Kidney capillary endothelial cell (primary cell): ENCODE measurements at regions not wholly inside any gene's neighbourhood (a gene's known extent, or its start where the extent isn't known, plus 50 kb on each side); places are given as distances from the start of the nearest gene placed in this dataset.

Source experiments
- DNase-seq: peaks from one replicate; pipeline ENCODE4 v3.0.0-alpha.2; 2018; ENCODE audit warnings: low spot score

DNA sequence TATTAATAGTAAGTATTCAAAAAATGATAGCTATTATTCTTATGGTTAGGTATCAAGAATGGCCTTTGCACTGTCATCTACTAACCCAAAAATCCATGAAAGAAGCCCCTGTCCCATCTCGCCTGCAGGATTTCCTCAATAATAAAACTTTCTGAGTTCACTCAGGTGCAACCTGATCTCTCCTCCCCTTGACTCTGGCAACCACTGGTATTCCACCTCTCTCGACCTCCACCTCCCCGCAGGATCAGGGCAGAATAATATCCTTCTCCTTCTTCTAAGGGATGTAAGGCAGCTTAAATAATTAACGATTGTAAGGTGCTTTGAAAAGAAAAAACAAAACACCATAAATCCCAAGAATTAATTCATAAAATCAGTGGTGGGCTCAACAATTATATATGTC is 359.3 kb downstream of the PLPP3 start:
- DNase-seq = no peak

DNA sequence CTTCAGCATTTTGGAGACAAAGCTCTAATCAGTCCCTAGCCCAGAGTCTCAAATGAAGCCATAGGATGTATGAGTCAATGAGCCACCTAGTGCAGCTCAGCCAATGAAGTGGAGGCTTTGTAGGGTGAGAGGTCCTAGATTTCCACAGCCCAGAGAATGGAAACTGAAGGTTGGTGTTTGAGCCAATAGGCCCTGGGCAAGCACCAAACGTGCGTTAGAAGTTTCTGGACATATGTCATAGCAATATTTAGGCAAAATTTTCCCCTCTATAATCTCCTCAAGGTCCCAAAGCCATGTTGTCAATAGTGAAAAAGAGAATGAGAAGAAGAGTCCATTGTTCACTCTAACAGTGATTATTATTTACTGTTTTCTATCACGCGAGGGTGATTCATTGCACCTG is 361.3 kb downstream of the PLPP3 start:
- DNase-seq = no peak

DNA sequence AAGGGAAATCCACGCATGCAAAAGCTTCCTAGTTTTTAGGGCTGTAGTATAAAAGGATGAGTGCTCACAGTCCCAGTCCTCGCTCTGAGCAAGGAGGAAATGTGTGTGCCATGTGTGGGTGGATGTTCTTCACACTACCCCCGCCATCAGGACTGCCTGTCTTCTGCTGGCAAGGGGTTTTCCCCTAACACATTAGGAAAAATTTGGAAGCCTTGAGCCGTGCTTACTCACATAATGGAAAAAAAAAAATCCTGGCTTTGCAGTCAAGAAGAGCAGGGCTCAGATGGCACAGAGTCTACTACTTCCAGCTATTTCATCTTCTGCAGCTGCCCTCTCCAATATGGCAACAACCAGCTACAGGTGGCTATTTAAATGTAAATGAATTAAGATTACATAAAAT is 363.1 kb downstream of the PLPP3 start:
- DNase-seq = no peak

DNA sequence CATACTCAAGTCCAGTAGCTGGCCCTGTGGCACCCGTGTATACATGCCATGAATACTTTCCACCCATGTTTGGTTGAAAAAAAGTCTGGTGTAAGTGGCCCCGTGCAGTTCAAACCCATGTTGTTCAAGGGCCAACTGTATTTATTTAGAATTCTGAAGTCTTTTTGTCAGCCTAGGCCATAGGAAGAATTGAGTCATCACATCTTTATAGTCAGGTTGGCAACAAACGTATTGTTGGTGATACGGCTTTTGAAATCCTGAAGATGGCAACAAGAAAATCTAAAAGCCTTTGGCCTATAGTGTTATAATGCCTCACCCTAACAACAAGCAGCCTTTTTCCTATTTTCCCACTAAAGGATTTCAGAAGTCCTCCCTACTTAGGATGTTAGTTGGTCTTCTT is 363.6 kb downstream of the PLPP3 start:
- DNase-seq = no peak

DNA sequence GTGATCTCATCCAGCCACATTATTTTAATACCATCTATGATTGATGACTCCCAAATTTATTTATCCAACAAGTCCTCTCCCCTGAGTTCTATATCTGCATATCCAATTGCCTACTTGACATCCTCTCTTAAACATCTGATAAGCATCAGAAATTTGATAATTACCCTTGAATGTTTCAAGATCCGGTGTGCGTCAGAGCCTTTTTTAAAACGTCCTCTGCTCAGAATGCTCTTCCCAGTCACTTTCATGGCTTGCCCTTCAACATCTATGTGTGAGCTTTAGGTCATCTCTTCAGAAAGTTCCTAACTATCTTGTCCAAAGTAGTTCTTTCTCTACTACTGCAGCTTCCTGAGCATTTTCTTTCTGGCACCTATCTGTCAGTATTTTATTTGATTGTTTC is 364.3 kb downstream of the PLPP3 start:
- DNase-seq = no peak

DNA sequence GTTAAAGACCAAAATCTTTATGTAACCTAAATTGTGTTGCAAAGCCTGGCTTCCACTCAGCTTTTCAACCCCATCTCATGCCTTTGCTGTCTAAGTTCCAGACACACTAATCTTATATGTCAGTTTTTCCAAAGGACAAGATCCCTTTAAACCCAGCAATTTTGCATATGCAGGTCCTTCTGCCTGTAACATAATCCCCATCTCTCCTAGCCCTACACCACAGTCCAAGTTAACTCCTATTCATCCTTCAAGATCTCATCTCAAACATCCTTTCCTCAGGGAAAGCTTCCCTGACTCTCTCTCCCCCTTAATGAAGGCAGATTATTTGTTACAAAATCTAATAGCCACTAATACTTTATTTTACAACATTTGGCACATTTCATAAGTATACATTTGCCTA is 366.3 kb downstream of the PLPP3 start:
- DNase-seq = no peak

DNA sequence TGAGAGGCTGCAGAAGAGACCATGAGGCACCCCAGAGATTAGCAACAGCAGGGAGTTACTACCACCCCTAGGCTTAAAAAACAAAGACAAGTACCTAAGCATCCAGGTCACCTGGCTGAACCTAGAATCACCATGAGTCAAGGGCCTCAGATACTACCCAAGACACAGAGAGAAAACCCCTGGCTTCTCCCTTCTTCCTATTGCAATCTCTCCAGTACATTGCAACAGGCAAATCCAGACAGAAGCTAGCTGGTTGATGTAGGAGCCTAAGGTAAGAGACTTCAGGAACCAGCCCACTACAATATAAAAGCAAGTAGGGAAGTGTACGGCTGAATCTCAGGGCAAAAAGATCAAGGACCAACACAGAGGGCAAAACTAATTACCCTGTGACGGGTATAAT is 367.2 kb downstream of the PLPP3 start:
- no peak for DNase-seq

DNA sequence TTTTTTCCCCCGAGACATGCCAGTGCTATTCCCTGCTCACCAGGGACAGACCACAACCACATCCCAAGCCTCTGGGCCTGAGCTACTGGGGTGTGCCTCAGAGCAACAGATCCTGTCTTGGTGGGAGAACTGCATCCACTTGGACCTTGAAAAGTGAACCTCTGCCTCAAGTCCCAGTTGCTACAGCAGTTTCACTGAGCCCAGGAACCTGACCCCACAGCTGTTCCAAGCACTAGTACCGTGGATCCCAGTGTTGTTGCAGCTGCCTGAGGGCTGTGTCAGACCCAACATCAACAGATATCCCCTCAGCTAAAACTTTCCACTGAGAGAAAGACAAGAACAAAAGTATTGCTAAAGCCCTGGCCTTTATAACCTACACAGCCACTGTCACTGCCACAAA is 373.0 kb downstream of the PLPP3 start:
- no peak for DNase-seq

DNA sequence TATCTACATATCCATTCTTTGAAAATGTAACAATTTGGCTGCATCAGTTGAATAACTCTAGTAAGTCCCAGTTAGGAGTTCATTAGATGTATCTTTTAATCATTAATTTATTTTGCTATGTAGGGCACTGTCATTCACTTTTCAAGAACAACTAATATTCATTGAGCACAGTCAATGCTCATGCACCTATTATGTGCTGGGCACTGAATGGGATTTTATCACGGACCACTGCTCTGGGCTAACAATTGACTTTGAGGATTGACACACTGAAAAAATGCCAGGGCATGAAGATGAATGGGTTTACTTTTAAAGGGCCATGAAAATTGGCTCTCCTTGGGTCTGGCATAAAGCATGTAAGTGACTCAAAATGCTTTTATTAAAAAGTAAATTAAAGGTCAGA is 375.2 kb downstream of the PLPP3 start:
- DNase-seq = no peak

DNA sequence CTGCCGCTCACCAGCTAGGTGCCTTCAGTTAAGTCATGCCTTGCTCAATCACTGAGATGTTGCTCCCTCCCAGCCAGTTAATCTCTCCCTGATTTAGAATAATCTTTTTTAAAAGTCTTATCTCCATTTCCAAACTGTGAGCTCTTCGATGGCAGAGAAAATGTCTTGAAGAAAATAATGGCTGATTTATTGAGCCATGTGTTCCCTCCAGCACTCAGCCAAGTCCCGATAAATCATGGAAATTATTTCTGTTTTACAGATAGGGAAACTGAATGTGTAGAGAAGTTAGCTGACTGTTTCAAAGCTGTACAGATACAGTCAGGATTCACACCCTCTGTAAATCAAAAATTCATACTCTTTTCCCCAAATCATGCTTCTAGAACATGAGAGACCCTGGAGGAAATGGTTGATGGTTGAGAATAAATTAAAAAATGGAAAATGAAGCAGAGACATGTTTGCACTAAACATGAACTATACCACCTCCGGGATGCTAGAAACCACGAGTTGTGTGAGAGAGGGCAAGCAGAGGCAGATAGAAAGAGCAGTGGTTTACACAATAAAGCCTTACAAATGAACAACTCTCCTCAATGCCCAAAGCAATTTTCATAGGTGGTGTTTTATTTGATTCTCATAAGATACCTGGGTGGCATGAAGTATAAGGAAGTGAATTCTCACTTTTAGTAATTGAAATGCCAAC is 376.4 kb downstream of the PLPP3 start:
- DNase-seq = no peak

DNA sequence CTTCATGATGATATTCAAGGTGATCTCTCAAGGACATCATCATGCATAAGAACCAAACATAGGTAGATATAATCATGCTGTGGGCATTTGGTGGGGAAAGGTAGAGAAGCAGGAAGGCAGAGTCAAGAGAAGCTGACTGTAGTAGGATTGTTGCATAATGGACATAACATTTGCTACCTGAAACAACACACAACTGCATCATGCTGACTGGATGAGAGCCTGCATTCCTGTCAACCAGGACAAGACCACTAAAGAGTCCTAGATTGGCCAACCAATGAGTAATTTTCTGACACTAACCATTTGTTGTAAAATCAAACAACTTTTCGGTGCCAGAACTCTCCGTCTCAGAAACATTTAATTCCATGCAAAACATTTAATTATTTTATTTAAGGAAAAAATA is 377.2 kb downstream of the PLPP3 start:
- no peak for DNase-seq

DNA sequence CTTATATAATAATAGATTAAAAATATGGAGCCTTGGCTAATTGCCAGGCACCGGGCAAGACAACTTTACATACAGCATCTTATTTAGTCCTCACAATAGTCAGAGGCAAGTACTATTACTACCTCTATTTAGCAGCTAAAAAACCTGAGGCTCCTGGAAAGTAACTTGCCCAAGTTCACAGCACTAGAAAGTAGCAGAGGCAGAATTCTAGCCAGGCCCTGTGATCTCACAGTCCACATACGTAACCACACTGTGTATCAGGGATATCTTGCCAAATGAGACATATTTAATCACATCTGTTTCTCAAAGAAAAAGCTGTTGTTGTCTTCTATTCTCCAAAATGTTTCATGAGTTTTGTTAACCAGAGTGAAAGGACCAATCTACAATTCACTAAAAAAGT is 378.5 kb downstream of the PLPP3 start:
- no peak for DNase-seq

DNA sequence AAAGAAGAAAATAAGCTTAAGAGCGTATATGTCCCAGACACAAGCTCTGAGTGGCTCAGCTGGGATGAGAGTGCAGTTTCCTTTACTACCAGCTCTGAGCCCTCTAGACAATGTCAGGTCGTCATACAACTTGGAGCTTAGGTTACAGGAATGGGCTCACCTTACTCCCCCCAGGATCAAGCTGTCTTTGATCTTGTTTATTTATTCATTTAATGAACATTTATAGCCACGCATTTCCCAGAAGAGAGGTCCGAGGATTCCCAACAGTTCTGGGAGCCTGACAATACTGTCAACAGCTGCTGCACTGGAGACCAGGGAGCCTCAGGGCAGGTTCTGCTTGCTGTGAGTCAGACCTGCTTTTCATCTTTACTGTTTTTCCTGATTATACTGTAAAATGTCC is 378.9 kb downstream of the PLPP3 start:
- no peak for DNase-seq

DNA sequence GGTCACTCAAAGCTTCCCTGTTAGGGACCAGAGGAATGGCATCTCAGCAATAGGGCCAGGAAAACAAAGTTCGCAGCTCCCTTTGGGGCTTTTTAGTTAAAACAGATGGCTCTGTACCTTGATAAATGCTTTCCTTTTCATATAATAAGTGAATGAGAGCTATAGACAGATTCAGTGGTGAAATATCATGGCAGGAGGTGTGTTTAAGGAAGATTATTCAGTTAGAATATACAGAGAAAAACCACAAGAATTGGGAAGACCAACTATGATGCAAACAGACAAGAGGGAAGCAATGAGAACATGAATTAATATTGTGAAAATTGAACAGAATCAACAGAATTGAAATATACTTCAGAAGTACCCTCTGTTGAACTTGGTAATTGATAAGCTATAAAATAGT is 379.4 kb downstream of the PLPP3 start:
- no peak for DNase-seq

DNA sequence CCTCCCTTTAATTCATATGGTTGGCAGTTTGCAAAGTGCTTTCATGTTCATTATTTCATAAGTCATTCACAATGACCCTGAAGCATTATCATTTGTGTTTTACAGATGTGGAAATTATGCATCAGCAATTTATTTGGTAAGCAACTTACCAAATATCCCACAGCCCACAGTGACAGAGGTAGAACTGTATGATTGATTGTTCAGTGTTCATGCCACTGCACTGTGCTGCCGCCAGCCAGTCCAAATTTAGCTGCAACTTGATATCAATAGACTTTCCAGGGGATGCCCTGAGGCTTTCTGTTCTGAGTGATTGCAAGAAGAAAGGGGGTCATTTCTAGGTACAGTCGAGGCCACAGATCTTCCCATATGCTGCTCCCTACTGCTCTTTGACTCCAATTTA is 380.3 kb downstream of the PLPP3 start:
- DNase-seq = no peak

DNA sequence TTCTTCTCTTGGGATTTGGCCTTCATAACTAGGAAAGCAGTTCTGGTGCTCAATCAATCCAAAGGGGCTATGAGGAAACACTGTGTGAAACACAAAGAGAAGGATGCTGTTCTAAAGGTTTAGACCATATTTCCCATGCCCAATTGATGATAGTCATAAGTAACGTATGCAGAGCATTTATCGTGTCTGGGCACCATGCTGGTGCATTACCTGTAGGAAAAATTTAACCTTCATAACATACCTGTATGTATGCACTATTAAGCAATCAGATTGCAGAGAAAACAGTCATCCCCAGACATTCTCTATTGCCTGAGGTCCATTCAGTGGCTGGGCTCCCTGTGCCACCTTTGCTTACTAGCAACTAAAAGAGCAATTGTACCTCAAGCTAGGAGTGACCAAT is 381.4 kb downstream of the PLPP3 start:
- DNase-seq = no peak

DNA sequence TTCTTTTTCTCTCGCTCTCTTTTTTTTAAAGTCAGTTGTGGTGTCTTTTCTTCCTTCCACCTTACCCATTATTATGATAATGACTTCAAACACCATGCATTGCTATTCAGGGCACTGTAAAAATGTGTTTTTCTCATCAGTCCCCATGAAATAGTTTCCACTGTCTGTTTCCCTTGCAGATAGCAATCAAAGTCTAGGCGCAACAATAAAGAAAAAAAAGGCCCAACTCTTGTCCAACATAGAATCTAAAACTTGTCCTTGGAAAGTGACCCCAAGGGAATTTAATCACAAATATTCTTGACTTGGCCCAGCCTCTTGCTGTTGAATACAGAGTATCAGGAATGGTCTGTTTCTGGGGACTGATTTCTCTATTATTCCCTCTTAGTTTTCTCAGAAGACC is 382.5 kb downstream of the PLPP3 start:
- DNase-seq = no peak

DNA sequence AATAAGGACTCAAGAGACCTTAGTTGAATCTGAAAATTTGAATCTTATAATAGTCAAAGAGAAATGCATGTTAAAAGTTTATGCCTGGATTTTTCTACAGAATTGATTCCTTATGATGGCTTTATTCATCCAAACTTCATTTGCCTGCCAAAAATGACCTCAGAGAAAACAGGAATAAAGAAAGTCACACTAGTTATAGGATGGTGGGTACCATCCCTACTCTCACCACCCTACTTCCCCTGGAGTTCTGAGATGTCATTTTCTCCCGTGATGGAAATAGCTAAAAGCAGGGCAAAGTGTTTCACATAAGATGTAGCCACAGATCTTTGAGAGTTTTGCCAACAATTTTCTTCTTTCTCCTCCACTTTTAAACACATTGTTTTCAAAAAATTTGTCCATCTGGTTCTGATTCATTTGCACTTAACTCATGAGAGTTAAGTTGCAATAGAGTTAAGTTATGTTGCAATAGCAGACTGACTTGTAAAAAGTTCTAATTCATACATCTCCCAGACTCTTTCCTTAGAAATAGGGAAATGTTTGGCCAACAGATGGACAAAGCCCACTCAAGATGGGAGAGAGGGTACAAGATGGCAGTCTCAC is 384.6 kb downstream of the PLPP3 start:
- no peak for DNase-seq

DNA sequence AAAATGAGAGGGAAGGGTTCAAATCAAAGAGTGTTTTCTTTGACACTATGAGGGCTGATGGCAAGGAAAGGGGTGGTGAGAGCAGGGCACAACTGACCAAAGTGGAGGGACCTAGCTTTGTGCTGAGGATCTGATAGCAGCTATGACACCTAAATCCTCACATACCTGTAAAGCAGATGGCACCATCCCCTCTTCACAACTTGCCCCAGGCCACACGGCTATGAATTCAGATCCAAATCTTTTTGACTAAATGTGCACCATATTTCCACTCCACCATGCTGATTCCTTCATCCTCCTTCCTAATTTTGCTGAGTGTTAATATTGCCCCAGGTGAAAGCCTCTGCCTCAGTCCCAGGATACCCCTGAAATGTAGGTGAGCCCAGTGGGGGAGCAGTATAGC is 385.7 kb downstream of the PLPP3 start:
- DNase-seq = no peak

DNA sequence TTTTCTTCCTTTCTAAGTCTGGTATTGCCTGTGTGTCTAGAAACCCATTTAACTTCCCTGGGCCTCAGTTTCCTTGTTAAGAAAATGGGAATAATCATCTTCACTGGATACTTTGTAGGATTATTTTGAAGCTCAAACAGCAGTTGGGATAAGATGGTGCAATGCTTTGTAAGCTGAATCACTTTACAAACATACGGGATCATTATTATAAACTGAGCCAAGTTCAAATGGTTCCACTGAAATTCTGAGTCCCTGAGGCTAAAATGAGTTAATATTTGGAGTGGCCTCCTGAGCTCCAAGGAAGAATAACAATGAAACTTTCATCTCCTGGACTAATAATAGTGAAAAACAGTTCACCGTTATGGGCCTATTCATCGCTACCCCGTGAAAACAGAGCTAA is 388.0 kb downstream of the PLPP3 start:
- DNase-seq = no peak

DNA sequence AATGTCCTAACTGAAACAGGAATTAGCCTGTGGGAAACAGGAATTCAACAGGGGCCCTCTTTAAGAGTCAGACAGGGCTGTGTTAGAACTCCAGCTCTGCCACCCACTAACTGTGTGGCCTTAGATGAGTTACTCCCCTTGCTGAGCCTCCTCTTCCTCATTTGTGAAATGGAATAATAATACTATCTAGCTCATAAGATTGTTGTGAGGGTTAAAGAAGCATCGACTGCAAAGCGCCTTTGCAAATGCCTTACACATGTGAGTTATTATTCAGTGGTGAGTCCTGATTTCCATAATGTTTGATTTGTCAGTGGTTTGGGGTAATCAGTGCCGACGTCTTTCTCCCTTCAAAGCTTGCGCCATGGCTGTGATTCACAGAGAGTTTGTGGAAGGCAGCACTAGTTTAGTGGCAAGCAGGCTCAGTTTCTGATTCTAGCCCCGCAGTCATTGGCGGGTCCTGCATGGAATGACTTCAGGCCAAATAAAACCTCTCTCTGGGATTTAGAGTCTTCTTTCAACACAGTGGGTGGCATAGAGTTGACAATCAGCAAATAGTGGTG is 388.5 kb downstream of the PLPP3 start:
- DNase-seq = no peak

DNA sequence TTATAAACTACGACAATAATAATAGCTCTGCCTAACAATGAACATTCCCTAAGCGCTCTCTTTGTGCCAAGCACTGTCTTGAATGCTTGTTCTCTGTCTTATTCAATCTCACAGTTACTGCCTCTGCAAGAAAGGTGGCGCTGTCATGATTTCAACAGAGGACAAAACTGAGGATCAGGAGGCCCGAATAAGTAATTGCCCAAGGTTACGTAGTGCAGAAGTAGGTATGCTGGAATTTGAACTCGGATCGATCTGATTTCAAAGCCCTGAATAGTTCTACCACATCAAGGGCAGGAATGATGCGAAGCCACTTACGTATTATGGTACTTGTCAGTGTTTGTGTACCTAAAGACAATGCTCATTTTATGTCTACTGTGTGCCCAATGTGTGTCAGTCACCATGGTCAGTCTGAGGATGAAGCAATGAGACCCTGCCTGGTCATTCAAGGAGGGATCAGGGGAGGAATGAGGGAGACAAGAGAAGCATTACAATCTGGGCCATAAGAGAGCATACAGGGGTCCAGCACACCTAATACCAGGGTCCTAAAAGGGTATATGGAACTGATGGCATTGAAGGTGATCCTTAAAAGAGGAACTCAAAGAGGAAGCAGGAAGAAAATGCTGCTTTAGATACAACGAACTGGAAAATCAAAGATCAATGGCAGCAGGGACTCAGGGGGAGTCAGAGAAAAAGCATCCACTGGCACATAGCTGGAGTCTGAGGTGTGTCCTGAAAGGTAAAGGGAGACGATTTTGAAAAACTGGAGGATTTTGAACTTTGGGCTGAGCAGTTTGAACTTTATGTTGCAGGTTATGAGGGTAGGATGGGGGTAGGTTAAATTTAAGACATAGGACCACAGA is 389.2 kb downstream of the PLPP3 start:
- DNase-seq = no peak

DNA sequence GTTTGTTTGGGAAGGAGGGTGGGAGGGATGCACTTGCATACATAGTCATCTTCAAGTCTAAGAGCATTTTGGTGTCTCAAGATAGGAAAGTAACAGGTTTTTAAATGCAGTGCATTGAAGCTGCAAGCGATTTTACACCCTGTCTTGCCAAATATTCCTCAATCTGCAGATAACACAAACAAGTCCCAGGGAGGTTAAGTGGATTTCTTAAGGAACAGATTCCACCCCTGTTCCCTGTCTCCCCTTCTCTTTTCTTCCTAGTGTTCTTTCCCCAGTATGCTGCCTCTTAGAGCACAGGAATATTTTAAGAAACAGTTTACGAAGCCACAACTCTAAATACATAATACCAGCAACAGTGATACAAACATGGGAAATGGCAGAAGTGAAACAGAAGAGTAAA is 389.9 kb downstream of the PLPP3 start:
- no peak for DNase-seq
